C4-2B (cell line): ENCODE measurements at regions not wholly inside any gene's neighbourhood (a gene's known extent, or its start where the extent isn't known, plus 50 kb on each side); places are given as distances from the start of the nearest gene placed in this dataset.

Experiments used
- H3K27ac ChIP-seq: fragments of 450-650 bp; 2 replicates; pipeline ENCODE4 v1.5.1; 2017
- CTCF ChIP-seq: fragments of 450-650 bp; conservative IDR thresholded peaks from 2 replicates; pipeline ENCODE4 v1.5.1; 2017; ENCODE audit warnings: mild to moderate bottlenecking
- ZFX ChIP-seq: fragments of 450-650 bp; IDR thresholded peaks from 2 replicates; pipeline ENCODE4 v1.6.1; 2017

GRCh38 chr4:11715753-11716521, 287.2 kb upstream of the HS3ST1 start:
- TF ChIP-seq CTCF = no peak
- no peak overlapping the region for H3K27ac ChIP-seq

- TF ChIP-seq CTCF (no peak), ZFX (no peak)
- H3K27ac ChIP-seq = no peak overlapping the region
Measured at GRCh38 chr4:11710453-11711093, 281.9 kb upstream of the HS3ST1 start.

GRCh38 chr4:11704186-11704830, 275.6 kb upstream of the HS3ST1 start:
- TF ChIP-seq CTCF (no peak), ZFX (no peak)
- no peak overlapping the region for H3K27ac ChIP-seq

DNA sequence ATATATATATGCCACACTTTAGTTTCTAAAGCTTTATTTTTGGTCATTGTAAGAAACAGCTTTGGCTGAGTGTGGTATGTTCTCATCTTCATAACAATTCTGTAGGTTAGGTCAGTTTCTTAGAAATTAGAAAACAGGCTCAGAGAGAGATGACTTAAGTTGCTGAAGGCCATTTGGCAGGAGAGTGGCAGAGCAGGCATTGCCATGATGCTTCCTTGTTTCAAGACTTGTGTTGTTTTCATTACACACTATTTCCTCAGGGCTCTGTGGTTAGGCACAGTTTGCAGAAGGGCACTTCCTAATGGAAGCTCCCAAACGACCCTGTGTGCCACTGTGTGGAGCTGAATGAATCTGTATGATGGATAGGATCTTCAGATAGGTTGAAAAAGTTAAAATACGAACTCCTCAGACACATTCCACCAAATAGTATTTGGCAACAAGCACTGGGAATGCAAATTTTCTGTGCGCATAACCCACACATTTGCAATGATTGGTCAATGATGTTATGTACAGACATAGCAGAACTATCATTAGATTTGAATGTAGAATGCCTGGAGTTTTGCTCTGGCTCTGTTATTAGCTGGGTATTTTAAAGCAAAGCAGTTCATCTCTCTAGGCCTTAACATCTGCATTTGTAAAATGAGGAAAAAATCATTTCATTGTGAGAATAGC, 274.3 kb upstream of the HS3ST1 start:
- no peak overlapping the region for H3K27ac ChIP-seq
- TF ChIP-seq ZFX (no peak), CTCF (no peak)

DNA sequence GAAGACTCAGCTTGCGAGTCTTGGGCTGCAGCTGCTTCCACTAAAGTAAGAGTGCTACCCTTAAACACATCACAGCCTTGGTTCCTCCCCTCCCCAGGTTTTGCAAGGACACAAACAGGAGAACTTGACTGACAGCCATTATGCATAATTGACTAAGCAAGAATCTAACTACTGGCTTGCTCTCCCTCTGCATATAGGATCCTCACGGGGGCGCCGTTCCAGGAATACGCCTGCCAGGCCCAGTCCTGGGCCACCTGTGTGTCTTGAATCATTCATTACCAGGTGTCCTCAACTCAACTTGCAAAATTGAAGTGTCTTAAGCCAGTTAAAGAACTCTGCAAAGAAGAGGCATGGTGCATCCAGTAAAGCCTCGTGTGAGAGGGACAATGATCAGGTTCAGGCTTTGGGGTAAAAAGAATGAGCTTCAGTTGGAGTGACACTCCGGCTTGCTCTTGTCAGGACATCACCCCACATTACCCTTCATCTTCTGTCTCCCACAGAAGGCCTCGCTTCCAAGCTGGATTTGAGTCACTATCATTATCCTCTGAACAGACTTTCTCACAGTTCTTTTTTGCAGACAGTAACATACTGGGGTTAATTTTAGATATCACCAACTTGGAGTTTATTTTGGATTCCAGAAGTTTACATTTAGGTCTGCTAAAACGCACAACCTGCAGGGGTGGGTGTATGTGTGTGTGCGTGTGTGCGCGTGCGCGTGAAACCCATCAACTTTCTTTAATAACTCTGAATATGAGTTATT, 273.5 kb upstream of the HS3ST1 start:
- no peak for TF ChIP-seq ZFX
- TF ChIP-seq CTCF = peak; percentile 4; the same call in 1 of the 2 replicates
- no peak overlapping the region for H3K27ac ChIP-seq

DNA sequence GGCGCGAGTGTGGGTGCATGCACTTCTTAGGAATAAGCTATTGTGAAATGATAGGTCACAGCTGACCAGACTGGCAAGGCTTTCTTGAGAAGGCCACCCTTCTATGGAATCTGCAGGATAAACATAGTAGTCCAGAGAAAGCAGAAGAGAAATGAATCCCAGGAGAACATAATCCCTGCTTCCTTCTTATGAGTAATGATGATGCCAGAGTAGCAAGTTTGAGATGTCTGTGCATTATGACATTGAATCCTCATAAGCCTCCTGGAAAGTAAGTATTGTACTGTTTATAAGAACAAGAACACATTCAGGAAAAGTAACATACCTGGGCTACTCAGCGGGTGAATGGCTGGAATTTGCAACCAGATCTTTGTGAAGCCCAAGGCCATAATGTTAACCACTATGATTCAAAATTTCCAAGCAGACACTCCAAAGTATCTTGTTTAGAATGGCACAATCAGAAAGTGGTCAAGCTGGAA, 272.1 kb upstream of the HS3ST1 start:
- H3K27ac ChIP-seq = no peak overlapping the region
- no peak for TF ChIP-seq CTCF
- no peak for TF ChIP-seq ZFX
